Osteoblast (primary cell): ENCODE measurements at regions not wholly inside any gene's neighbourhood (a gene's known extent, or its start where the extent isn't known, plus 50 kb on each side); places are given as distances from the start of the nearest gene placed in this dataset.

Experiments used
- DNase-seq: peaks from one replicate; pipeline ENCODE4 v3.0.0; 2011; ENCODE audit warnings: low spot score, mixed read lengths; ENCODE audit not compliant: insufficient read length; ENCODE audit errors: missing footprints
- H2AFZ ChIP-seq: 2 replicates; pipeline ENCODE4 v1.6.0; 2011; ENCODE audit warnings: mild to moderate bottlenecking, low read length
- H3K27ac ChIP-seq: 2 replicates; pipeline ENCODE4 v1.5.1; 2011; ENCODE audit warnings: mild to moderate bottlenecking, low read depth, low read length, moderate library complexity
- H3K27me3 ChIP-seq: 2 replicates; pipeline ENCODE4 v1.6.0; 2012; ENCODE audit warnings: mild to moderate bottlenecking, control low read depth, inconsistent platforms, low read length, moderate library complexity; ENCODE audit not compliant: insufficient read depth
- H3K36me3 ChIP-seq: 2 replicates; pipeline ENCODE4 v1.5.1; 2011; ENCODE audit warnings: mild to moderate bottlenecking, low read length, control low read depth, moderate library complexity; ENCODE audit not compliant: insufficient read depth
- H3K4me1 ChIP-seq: 2 replicates; pipeline ENCODE4 v1.5.1; 2011; ENCODE audit warnings: mild to moderate bottlenecking, low read length, control low read depth, moderate library complexity; ENCODE audit not compliant: insufficient read depth
- H3K4me2 ChIP-seq: 2 replicates; pipeline ENCODE4 v1.6.0; 2011; ENCODE audit warnings: mild to moderate bottlenecking, low read length; ENCODE audit not compliant: insufficient read depth
- H3K4me3 ChIP-seq: fragments of 200-600 bp; sonication (generic); 3 replicates; pipeline ENCODE4 v1.5.1; 2012; ENCODE audit warnings: mild to moderate bottlenecking, low read length, inconsistent platforms; ENCODE audit not compliant: insufficient read depth
- H3K79me2 ChIP-seq: 2 replicates; pipeline ENCODE4 v1.6.0; 2012; ENCODE audit warnings: mild to moderate bottlenecking, low read length, control low read depth, inconsistent platforms; ENCODE audit not compliant: insufficient read depth
- H3K9me3 ChIP-seq: 2 replicates; pipeline ENCODE4 v1.5.1; 2011; ENCODE audit warnings: low read depth, low read length, control low read depth
- H4K20me1 ChIP-seq: 2 replicates; pipeline ENCODE4 v1.6.0; 2012; ENCODE audit warnings: mild to moderate bottlenecking, low read length, control low read depth; ENCODE audit not compliant: insufficient read depth
- CTCF ChIP-seq: IDR thresholded peaks from 2 replicates; pipeline ENCODE4 v1.5.1; 2011; ENCODE audit warnings: mild to moderate bottlenecking, low read depth, low read length, moderate library complexity; ENCODE audit errors: extremely low read depth

DNA sequence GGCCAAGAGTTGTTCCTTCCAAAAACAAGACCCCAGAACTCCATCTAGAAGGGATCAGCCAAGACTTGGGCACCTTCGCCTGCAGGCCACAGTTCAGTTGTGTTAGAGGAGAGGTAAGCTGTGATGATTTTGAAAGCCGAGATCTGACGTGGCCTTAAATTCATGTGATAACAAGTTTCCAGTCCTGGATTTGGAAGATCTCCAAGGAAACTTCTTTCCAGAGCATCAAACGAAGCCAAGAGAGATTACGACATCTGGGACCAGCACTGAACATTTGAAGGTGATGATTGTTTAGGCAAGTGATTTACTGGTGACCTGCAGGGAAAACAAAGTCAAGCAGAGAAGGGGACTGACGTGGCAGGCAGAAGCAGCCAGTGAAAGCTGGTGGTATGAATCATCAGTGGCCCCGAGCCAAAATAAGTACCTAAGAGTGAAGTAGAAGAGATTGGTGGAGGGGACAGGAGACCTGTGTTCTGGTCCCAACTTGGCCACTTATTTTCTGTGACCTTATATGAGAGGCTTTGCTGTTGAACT lies 339.0 kb upstream of the PROK2 start:
- H3K79me2 ChIP-seq = no peaks in the 10 kb centered on the region
- no peaks in the 10 kb centered on the region for H3K27me3 ChIP-seq
- DNase-seq = no peak
- no peaks in the 10 kb centered on the region for H3K9me3 ChIP-seq
- TF ChIP-seq CTCF = no peak
- no peak overlapping the region for H3K4me3 ChIP-seq
- H3K36me3 ChIP-seq = no peaks in the 10 kb centered on the region
- H3K4me1 ChIP-seq = peaks cover 35% of the 10 kb centered on the region
- H3K4me2 ChIP-seq = peak overlapping the region; percentile 32
- H2AFZ ChIP-seq = no peak overlapping the region
- peak overlapping the region; percentile 51 for H3K27ac ChIP-seq
- H4K20me1 ChIP-seq = no peaks in the 10 kb centered on the region

DNA sequence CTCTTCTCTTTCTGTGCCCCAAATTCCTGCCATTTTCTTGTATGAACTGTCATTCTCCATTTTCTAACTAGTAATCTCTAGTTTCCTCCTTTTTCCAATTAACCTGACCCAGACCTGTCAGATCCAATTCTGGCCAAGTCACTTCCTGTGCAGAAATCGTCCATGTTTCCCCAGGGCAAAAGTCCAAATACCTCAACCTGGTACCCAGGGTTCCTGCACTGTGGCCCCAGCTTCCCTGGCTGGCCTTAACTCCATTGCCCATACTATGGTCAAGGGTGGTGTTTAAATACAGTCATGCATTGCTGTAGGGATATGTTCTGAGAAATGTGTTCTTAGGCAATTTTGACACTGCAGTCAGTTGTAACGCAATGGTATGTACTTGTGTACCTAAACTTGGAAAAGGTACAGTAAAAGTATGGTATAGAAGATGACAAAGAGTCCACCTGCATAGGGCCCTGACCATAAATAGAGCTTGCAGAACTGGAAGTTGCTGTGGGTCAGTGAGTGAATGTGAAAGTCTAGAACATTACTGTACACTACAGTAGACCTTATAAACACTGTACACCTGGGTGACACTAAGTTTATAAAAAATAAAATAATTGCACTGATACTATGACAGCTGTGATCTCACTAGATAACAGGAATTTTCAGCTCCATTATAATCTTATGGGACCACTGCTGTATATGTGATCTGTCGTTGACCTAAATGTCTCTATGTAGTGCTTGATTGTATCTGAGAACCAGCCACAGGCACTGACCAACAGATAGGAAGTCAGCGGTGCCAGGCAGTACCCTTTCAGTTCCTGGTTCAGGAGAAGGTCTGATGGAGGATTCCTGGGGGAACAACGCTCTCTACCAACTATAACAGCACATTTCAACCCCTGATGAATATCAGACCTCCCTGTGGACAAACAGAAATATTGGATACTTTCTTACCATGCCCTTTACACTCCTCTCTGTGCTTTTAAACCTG lies 336.1 kb upstream of the PROK2 start:
- H3K9me3 ChIP-seq = no peaks in the 10 kb centered on the region
- DNase-seq = no peak
- H3K4me2 ChIP-seq = no peak overlapping the region
- H3K79me2 ChIP-seq = no peaks in the 10 kb centered on the region
- H3K4me3 ChIP-seq = no peak overlapping the region
- no peak overlapping the region for H3K27ac ChIP-seq
- H3K36me3 ChIP-seq = no peaks in the 10 kb centered on the region
- no peak for TF ChIP-seq CTCF
- H3K4me1 ChIP-seq = peaks cover 17% of the 10 kb centered on the region
- no peaks in the 10 kb centered on the region for H3K27me3 ChIP-seq
- H2AFZ ChIP-seq = no peak overlapping the region
- H4K20me1 ChIP-seq = no peaks in the 10 kb centered on the region

DNA sequence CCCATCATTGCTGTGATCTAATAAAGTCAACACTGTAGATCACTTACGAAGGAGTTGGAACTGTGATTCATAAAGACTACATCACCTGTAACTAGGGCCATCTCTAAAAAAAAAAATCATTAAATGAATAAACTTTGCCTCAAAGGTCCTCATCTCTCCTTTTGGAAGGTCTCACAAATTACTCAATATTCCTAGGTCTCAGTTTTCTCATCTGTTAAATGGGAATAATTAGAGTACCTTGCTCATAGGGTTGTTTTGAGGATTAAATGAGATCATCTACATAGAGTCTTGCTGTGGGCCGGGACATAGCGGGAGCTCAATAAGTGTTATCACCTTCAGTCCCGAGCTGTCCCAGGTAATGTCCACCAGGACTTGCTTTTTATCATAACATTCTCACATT lies 335.1 kb upstream of the PROK2 start:
- Histone ChIP-seq H3K27me3 (no peaks in the 10 kb centered on the region), H3K9me3 (no peaks in the 10 kb centered on the region), H3K36me3 (no peaks in the 10 kb centered on the region), H3K4me1 (peaks cover 17% of the 10 kb centered on the region), H3K4me3 (no peak overlapping the region), H3K4me2 (no peak overlapping the region), H3K79me2 (no peaks in the 10 kb centered on the region), H3K27ac (no peak overlapping the region), H2AFZ (no peak overlapping the region), H4K20me1 (no peaks in the 10 kb centered on the region)
- TF ChIP-seq CTCF = no peak
- no peak for DNase-seq

GRCh38 chr3:72118628-72119027 lies 333.7 kb upstream of the PROK2 start:
- Histone ChIP-seq H4K20me1 (no peaks in the 10 kb centered on the region), H2AFZ (no peak overlapping the region), H3K79me2 (no peaks in the 10 kb centered on the region), H3K36me3 (no peaks in the 10 kb centered on the region), H3K9me3 (no peaks in the 10 kb centered on the region), H3K27me3 (no peaks in the 10 kb centered on the region), H3K4me1 (peaks cover 9% of the 10 kb centered on the region), H3K4me2 (no peak overlapping the region), H3K27ac (no peak overlapping the region), H3K4me3 (no peak overlapping the region)
- no peak for DNase-seq
- TF ChIP-seq CTCF = no peak
